SK-N-MC (cell line): ENCODE measurements at regions not wholly inside any gene's neighbourhood (a gene's known extent, or its start where the extent isn't known, plus 50 kb on each side); places are given as distances from the start of the nearest gene placed in this dataset.

Experiments
- DNase-seq: peaks from one replicate; pipeline ENCODE4 v3.0.0-alpha.2; 2011; ENCODE audit warnings: low read depth, low spot score
- H3K27ac ChIP-seq: fragments of 200-600 bp; sonication (generic); 2 replicates; pipeline ENCODE4 v1.5.1; 2016; ENCODE audit warnings: mixed run types
- H3K36me3 ChIP-seq: fragments of 200-600 bp; sonication (generic); 2 replicates; pipeline ENCODE4 v1.6.1; 2017; ENCODE audit warnings: antibody characterized with exemption, low read length, mixed read lengths; ENCODE audit not compliant: insufficient read depth
- H3K4me3 ChIP-seq: fragments of 200-600 bp; sonication (generic); 2 replicates; pipeline ENCODE4 v1.5.1; 2016
- H3K9ac ChIP-seq: fragments of 200-600 bp; sonication (generic); 2 replicates; pipeline ENCODE4 v1.8.0; 2017; ENCODE audit warnings: mixed run types, mixed read lengths; ENCODE audit not compliant: insufficient read length
- H3K9me3 ChIP-seq: fragments of 200-600 bp; sonication (generic); 2 replicates; pipeline ENCODE4 v1.6.1; 2017; ENCODE audit warnings: low read depth, mild to moderate bottlenecking, antibody characterized with exemption, low read length, moderate library complexity, mixed read lengths
- EZH2 ChIP-seq: fragments of 200-600 bp; sonication (generic); IDR thresholded peaks from one replicate; pipeline ENCODE4 v1.6.1; 2017; ENCODE audit warnings: antibody characterized with exemption
- FOXP2 ChIP-seq: optimal IDR thresholded peaks from 2 replicates; pipeline ENCODE3; 2011; ENCODE audit warnings: mild to moderate bottlenecking, moderate library complexity; ENCODE audit not compliant: insufficient read depth; ENCODE audit errors: extremely low read length, control extremely low read depth
- POLR2AphosphoS5 ChIP-seq: IDR thresholded peaks from 2 replicates; pipeline ENCODE4 v1.6.1; 2012; ENCODE audit warnings: mild to moderate bottlenecking, low read depth, low read length, borderline replicate concordance

DNA sequence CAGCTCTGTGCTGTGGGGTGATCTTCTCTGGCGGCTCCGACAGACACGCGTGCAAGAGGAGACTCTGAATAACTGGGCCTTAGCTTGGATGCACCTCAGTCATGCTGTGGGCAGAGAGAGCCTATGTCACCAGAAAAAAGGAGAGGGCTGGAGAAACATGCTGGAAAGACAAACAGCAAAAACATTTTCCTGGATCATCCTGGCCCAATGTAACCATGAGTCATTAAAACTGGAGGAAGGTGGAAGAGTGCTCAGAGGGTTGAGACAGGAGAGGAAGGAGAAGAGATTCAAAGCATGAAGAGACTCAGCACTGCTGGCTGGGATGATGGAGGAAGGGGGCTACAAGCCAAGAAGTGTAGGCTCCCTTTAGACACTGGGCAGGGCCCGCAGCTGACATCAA is 292.0 kb downstream of the CDH26 start:
- Histone ChIP-seq H3K27ac (no peak overlapping the region), H3K36me3 (no peaks in the 10 kb centered on the region), H3K9me3 (no peaks in the 10 kb centered on the region), H3K4me3 (no peak overlapping the region), H3K9ac (no peak overlapping the region)
- TF ChIP-seq FOXP2 (no peak), EZH2 (no peak), POLR2AphosphoS5 (no peak)
- no peak for DNase-seq

DNA sequence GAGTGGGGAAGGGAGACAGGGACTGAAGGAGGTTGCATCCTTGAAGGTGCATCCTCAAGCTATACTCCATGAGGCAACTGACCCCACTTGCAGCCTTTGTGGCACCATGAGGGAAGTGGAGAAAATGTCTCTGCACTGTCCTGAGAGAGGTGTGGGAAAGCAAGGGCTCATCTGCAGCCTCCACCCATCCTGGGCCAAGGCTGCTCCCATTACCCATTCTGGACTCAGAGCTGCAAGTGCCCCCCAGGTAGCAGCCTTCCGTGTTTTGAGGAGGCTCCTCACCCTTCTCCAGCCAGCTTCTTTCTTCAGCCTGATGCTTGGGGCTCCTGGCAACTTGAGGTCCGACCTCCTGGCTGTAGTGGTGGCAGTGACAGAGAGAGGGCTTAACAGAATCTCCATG is 294.6 kb downstream of the CDH26 start:
- no peak overlapping the region for H3K4me3 ChIP-seq
- H3K36me3 ChIP-seq = no peaks in the 10 kb centered on the region
- H3K27ac ChIP-seq = no peak overlapping the region
- TF ChIP-seq POLR2AphosphoS5 = no peak
- no peak overlapping the region for H3K9ac ChIP-seq
- DNase-seq = no peak
- no peaks in the 10 kb centered on the region for H3K9me3 ChIP-seq

DNA sequence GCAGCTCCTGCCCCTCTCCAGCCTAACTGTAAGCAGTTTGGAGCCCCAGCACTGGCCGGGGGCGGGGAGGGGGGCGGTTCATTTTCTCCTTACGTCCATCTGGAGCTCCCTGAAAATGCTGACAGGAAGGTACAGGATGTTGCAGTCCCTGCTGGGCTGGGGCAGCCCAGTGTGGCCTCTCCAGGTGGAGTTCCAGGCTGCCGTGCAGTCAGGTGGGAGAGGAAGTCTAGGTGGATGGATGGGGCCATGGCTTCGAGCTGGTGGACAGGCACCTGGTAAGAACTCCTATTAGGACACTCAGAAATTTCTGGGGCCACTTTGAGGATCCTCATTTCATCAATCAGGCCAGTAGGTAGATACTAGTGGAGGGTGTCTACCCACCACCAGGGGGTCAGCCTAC is 295.2 kb downstream of the CDH26 start:
- TF ChIP-seq EZH2 (no peak), POLR2AphosphoS5 (no peak), FOXP2 (no peak)
- no peaks in the 10 kb centered on the region for H3K9me3 ChIP-seq
- no peak overlapping the region for H3K4me3 ChIP-seq
- DNase-seq = no peak
- no peaks in the 10 kb centered on the region for H3K36me3 ChIP-seq
- H3K9ac ChIP-seq = no peak overlapping the region
- no peak overlapping the region for H3K27ac ChIP-seq

DNA sequence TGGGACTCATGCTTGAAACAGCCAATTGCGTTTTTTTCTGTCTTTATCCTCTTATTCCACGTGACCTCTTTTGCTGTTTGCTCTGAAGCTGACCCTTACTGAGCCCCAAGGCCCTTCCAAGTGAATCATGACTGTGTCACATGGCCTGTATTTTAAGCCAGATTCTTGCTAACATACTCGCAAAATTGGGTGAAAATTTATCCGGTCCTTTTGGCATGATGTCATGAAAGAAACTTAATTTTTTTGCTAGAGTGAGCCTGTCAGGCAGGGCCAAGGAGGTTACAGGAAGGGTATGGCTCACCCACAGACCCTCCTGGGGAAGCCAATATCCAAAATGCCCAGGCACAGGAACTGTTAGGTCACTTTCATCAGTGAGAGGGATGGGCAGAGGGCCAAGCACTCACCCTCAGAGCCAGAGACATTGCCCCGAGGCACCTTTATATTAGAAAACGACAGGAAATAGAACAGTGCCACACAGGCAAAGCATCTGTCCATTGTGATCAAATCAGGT is 296.7 kb downstream of the CDH26 start:
- Histone ChIP-seq H3K9ac (no peak overlapping the region), H3K4me3 (no peak overlapping the region), H3K27ac (no peak overlapping the region), H3K36me3 (no peaks in the 10 kb centered on the region), H3K9me3 (no peaks in the 10 kb centered on the region)
- DNase-seq = no peak
- no peak for TF ChIP-seq EZH2

DNA sequence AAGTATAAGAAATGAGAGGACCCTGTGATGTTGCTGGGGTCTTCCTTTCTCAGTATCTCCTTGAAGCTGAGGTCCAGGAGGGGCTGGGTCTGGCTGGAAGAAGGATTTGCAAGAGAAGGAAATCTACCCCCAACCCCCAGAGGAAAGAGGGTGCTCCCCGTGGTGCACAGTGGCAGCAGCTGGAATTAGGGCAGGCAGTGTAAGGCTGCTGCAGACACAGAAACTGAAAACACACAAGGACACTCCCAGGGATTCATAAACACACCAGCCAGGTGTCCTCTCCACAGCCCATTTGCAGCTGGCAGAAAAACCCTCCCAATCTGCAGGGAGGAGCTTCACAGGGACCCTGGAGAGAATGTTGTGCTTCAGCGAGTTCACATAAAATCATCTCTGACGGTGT is 297.2 kb downstream of the CDH26 start:
- H3K9me3 ChIP-seq = no peaks in the 10 kb centered on the region
- DNase-seq = no peak
- H3K36me3 ChIP-seq = no peaks in the 10 kb centered on the region
- no peak overlapping the region for H3K9ac ChIP-seq
- no peak overlapping the region for H3K4me3 ChIP-seq
- TF ChIP-seq FOXP2 (no peak), POLR2AphosphoS5 (no peak), EZH2 (no peak)
- H3K27ac ChIP-seq = no peak overlapping the region

DNA sequence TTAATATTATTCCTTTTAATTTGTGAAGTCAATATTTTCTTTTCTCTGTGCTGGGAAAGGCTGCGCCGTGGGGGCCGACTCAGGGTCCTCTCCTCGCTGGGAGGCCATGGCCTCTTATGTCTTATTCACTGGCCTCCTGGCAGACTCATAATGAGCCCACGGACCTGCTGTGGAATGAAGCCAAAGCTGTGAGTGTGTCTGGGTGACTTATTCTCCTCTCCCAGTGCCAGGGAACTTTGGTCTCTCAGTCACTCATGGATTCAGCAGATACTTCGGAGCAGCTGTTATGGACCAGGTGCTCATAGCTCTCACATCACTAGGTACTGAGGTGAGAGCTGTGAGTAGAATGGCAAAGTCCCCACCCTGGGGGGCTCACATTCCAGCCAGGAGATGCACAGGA is 297.6 kb downstream of the CDH26 start:
- H3K9ac ChIP-seq = no peak overlapping the region
- no peak for TF ChIP-seq FOXP2
- no peak for TF ChIP-seq EZH2
- no peak for TF ChIP-seq POLR2AphosphoS5
- no peaks in the 10 kb centered on the region for H3K36me3 ChIP-seq
- H3K27ac ChIP-seq = no peak overlapping the region
- H3K9me3 ChIP-seq = no peaks in the 10 kb centered on the region
- no peak overlapping the region for H3K4me3 ChIP-seq
- no peak for DNase-seq

DNA sequence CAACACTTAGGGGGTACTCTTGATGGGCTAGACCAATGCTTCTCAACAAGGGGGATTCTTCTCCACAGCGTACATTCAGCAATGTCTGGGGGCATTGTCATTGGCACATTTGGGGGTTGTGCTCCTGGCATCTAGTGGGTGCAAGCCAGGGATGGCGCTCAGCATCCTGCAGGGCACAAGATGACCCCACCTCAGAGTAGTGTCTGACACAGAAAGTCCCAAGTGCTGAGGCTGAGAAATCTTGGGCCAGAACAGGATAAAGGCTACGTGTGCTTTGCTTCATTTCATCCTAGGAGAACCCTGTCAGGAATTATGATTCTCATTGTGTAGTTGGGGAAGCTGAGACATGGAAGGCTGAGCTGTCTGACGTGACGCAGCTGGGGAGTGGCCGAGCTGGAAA is 298.6 kb downstream of the CDH26 start:
- no peak overlapping the region for H3K4me3 ChIP-seq
- no peaks in the 10 kb centered on the region for H3K36me3 ChIP-seq
- no peak for DNase-seq
- no peak overlapping the region for H3K27ac ChIP-seq
- H3K9ac ChIP-seq = no peak overlapping the region
- no peaks in the 10 kb centered on the region for H3K9me3 ChIP-seq
- no peak for TF ChIP-seq EZH2
- TF ChIP-seq FOXP2 = no peak
- no peak for TF ChIP-seq POLR2AphosphoS5

DNA sequence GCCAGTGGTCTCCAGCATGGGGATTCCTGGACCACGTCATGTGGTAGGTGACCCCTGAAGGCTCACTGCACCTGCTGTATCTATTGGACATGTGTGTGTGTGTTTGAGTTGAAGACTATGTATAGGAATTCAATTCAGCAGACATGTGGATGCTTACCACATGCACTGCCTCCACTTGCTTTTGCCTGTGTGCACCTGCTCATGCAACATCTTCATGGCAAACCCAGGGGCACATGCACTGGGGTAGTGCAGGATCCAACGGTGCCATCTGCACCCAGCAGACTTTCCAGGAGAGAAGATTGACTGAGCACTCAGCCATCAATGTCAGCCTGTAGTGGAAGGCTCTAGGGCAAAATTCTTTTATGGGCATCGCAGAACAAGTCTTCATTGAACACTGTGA is 299.4 kb downstream of the CDH26 start:
- Histone ChIP-seq H3K9ac (no peak overlapping the region), H3K9me3 (no peaks in the 10 kb centered on the region), H3K36me3 (no peaks in the 10 kb centered on the region), H3K27ac (no peak overlapping the region), H3K4me3 (no peak overlapping the region)
- no peak for DNase-seq
- TF ChIP-seq FOXP2 = no peak
- TF ChIP-seq EZH2 = no peak
- TF ChIP-seq POLR2AphosphoS5 = no peak

DNA sequence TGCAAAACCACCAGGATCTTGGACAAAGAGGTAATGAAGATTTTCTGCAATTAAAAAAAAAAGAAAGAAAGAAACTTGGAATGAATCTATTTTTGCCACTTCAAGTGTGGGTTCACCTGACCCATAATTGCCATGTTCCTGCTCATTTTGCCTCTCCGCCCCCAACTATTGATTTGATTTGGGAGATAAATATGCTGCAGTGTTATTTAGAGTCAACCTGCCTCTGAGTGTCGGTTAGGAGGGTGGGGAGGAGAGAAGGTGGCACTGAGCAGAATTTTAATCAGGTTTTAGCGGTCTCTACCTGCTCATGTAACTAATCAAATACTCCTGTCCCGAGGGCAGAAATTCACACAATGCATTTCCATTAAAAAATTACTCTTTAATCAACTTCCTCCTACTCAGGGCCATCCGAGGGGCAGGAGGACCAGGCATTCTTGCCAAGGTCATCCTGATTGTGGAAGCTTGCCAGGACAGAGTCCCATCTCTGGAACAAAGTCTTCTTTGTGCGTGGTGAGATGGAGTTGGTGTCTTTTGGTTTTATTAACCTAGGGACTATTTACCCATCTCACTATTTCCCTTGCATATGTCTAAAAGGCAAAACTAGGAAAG is 300.1 kb downstream of the CDH26 start:
- TF ChIP-seq FOXP2 (no peak), POLR2AphosphoS5 (no peak), EZH2 (no peak)

More for the DNA sequence above, 300.1 kb downstream of the CDH26 start:
- Histone ChIP-seq H3K27ac (no peak overlapping the region), H3K9ac (no peak overlapping the region), H3K4me3 (no peak overlapping the region), H3K36me3 (no peaks in the 10 kb centered on the region), H3K9me3 (no peaks in the 10 kb centered on the region)
- no peak for DNase-seq
